C4-2B (cell line): ENCODE measurements at regions not wholly inside any gene's neighbourhood (a gene's known extent, or its start where the extent isn't known, plus 50 kb on each side); places are given as distances from the start of the nearest gene placed in this dataset.

Experiments used
- ZFX ChIP-seq: fragments of 450-650 bp; IDR thresholded peaks from 2 replicates; pipeline ENCODE4 v1.6.1; 2017
- TF ChIP-seq, protein P1 (sequence below): fragments of 450-650 bp; conservative IDR thresholded peaks from 2 replicates; pipeline ENCODE4 v1.5.1; 2017; ENCODE audit warnings: mild to moderate bottlenecking

DNA sequence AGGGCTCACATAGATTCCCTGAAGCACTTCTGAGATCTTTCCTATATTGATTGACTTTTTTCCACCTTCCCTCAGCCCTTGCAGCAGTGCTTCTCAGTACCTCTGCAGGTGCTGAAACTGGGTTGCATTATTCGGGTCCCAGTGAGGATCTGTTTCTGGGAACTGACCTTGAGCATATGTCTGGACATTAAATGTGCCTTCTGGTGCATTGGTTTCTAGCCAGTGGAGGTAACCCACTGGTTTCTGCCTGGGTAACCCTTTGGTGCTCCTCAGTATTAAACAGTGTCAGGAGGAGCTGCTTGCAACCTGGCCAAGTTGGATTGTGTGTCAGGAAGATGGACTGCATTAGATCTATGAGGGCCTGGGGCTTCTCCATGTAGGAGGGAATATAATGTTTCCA is 213.3 kb upstream of the KCND2 start:
- TF ChIP-seq, protein P1, sequence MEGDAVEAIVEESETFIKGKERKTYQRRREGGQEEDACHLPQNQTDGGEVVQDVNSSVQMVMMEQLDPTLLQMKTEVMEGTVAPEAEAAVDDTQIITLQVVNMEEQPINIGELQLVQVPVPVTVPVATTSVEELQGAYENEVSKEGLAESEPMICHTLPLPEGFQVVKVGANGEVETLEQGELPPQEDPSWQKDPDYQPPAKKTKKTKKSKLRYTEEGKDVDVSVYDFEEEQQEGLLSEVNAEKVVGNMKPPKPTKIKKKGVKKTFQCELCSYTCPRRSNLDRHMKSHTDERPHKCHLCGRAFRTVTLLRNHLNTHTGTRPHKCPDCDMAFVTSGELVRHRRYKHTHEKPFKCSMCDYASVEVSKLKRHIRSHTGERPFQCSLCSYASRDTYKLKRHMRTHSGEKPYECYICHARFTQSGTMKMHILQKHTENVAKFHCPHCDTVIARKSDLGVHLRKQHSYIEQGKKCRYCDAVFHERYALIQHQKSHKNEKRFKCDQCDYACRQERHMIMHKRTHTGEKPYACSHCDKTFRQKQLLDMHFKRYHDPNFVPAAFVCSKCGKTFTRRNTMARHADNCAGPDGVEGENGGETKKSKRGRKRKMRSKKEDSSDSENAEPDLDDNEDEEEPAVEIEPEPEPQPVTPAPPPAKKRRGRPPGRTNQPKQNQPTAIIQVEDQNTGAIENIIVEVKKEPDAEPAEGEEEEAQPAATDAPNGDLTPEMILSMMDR = no peak
- no peak for TF ChIP-seq ZFX
